HepG2 (cell line): ENCODE measurements at regions not wholly inside any gene's neighbourhood (a gene's known extent, or its start where the extent isn't known, plus 50 kb on each side); places are given as distances from the start of the nearest gene placed in this dataset.

ENCODE experiments used
- ATAC-seq: fragments of 200-7000 bp; cut with Tn5 transposase; 3 replicates; pipeline ENCODE4 v1.9.1; 2020; ENCODE audit warnings: mild to moderate bottlenecking, moderate library complexity
- BruUV-seq: library from RNA; stranded (reverse); fragments of 400-500 nt; replicated peaks from 2 replicates; lab custom pipeline; 2021; lab: Mats Ljungman, UMichigan
- CTCF ChIA-PET: fragments of 300-600 bp; formaldehyde crosslinking; extraction: SDS; loops from one replicate; lab custom pipeline; 2021; ENCODE audit warnings: low total read pairs, inconsistent platforms, low intra/inter-chr PET ratio; lab: Yijun Ruan, JAX
- POLR2A ChIA-PET: fragments of 350-600 bp; sonication (Branson Sonifier 250); formaldehyde crosslinking; loops from one replicate; lab custom pipeline; 2020; ENCODE audit warnings: antibody characterized with exemption, inconsistent platforms; lab: Yijun Ruan, JAX
- DNase-seq: peaks from one replicate; pipeline ENCODE4 v3.0.0-alpha.2; 2015; ENCODE audit warnings: low spot score
- FAIRE-seq: peaks from 3 replicates; lab custom pipeline; 2011; peaks lifted over from hg19 to GRCh38; lab: Jason Lieb, UNC
- H2AFZ ChIP-seq: one replicate; pipeline ENCODE4 v1.6.1; 2011; ENCODE audit warnings: low read length, inconsistent platforms
- H3K27ac ChIP-seq: fragments of 300-600 bp; 3 replicates; pipeline ENCODE4 v1.8.0; 2011; ENCODE audit warnings: mixed run types, mild to moderate bottlenecking, mixed read lengths, low read length, inconsistent platforms; ENCODE audit not compliant: insufficient read depth; ENCODE audit errors: extremely low read length
- H3K27me3 ChIP-seq, 2 experiments: fragments of 200-600 bp in 1 of 2; 2 replicates in 1 of 2; 3 replicates in 1 of 2; pipeline versions ENCODE4 v1.6.0 to v1.8.0; 2011; ENCODE audit warnings: low read length in 2 of 2, mild to moderate bottlenecking in 2 of 2, moderate library complexity in 2 of 2, inconsistent platforms in 1 of 2; ENCODE audit not compliant: insufficient read depth in 2 of 2, control insufficient read depth in 1 of 2
- H3K36me3 ChIP-seq, 2 experiments: fragments of 200-600 bp in 1 of 2; replicated peaks in 1 of 2; 2 replicates in 1 of 2; 3 replicates in 1 of 2; pipeline versions ENCODE4 v1.5.1 to v1.8.0; 2011; ENCODE audit warnings: low read length in 2 of 2, inconsistent platforms in 1 of 2; ENCODE audit not compliant: insufficient read depth in 2 of 2, control insufficient read depth in 1 of 2
- H3K4me1 ChIP-seq: 2 replicates; pipeline ENCODE4 v1.5.1; 2012; ENCODE audit warnings: low read length, inconsistent platforms; ENCODE audit not compliant: insufficient read depth
- H3K4me2 ChIP-seq: 2 replicates; pipeline ENCODE4 v1.6.0; 2011; ENCODE audit warnings: low read depth, low read length, inconsistent platforms
- H3K4me3 ChIP-seq, 3 experiments: fragments of 200-600 bp in 1 of 3; sonication (generic), shearing (Covaris generic) in 1 of 3; replicated peaks in 1 of 3; 2 replicates each; pipeline ENCODE4 v1.5.1; 2011 to 2016; ENCODE audit warnings: low read length in 3 of 3, inconsistent platforms in 2 of 3, low read depth in 2 of 3, mild to moderate bottlenecking in 2 of 3, control low read depth in 1 of 3, mixed read lengths in 1 of 3; ENCODE audit not compliant: insufficient read depth in 1 of 3
- H3K79me2 ChIP-seq: one replicate; pipeline ENCODE4 v1.6.1; 2011; ENCODE audit warnings: low read length, inconsistent platforms; ENCODE audit not compliant: insufficient read depth
- H3K9ac ChIP-seq: 2 replicates; pipeline ENCODE4 v1.6.0; 2011; ENCODE audit warnings: mild to moderate bottlenecking, low read depth, low read length, inconsistent platforms; ENCODE audit not compliant: insufficient read depth
- H3K9me3 ChIP-seq: 2 replicates; pipeline ENCODE4 v1.5.1; 2012; ENCODE audit warnings: mild to moderate bottlenecking, low read length
- H4K20me1 ChIP-seq: 2 replicates; pipeline ENCODE4 v1.6.0; 2011; ENCODE audit warnings: inconsistent platforms, mild to moderate bottlenecking, low read length, moderate library complexity; ENCODE audit not compliant: insufficient read depth
- AGO1 ChIP-seq: fragments of 200-400 bp; formaldehyde crosslinking; IDR thresholded peaks from 2 replicates; pipeline ENCODE4 v1.6.1; 2017; ENCODE audit warnings: mild to moderate bottlenecking, low read depth, low read length, moderate library complexity; ENCODE audit not compliant: poor library complexity, severe bottlenecking
- KLF12 ChIP-seq: sonication (generic); formaldehyde crosslinking; IDR thresholded peaks from 2 replicates; pipeline ENCODE4 v1.4.0; 2020; ENCODE audit warnings: missing genetic modification reagents, borderline replicate concordance
- KLF15 ChIP-seq: sonication (generic); formaldehyde crosslinking; IDR thresholded peaks from 2 replicates; pipeline ENCODE4 v1.8.1; 2023; ENCODE audit warnings: borderline replicate concordance, mild to moderate bottlenecking, inconsistent platforms, missing genetic modification reagents, mixed read lengths
- MAFK ChIP-seq, 2 experiments: IDR thresholded peaks in 1 of 2; conservative IDR thresholded peaks in 1 of 2; 2 replicates each; pipeline ENCODE4 v1.6.1; 2011; ENCODE audit warnings: improper control_type of control experiment in 2 of 2, low read length in 2 of 2
- NONO ChIP-seq, 2 experiments: fragments of 450-650 bp in 1 of 2; sonication (generic) in 1 of 2; formaldehyde crosslinking in 1 of 2; IDR thresholded peaks in 1 of 2; conservative IDR thresholded peaks in 1 of 2; 2 replicates each; pipeline versions ENCODE4 v1.6.1 to v1.8.0; 2017 to 2022; ENCODE audit warnings: mild to moderate bottlenecking in 1 of 2, missing genetic modification reagents in 1 of 2, moderate library complexity in 1 of 2
- PAXIP1 ChIP-seq: sonication (generic); formaldehyde crosslinking; conservative IDR thresholded peaks from 2 replicates; pipeline ENCODE4 v1.4.0; 2020; ENCODE audit warnings: mild to moderate bottlenecking, missing genetic modification reagents, moderate library complexity
- STAT5B ChIP-seq: sonication (generic); formaldehyde crosslinking; IDR thresholded peaks from 2 replicates; pipeline ENCODE4 v1.4.0; 2020; ENCODE audit warnings: missing genetic modification reagents
- TARDBP ChIP-seq: sonication (generic); formaldehyde crosslinking; IDR thresholded peaks from 2 replicates; pipeline ENCODE4 v1.8.0; 2022; ENCODE audit warnings: mild to moderate bottlenecking, missing genetic modification reagents
- TCF7L2 ChIP-seq: IDR thresholded peaks from 2 replicates; pipeline ENCODE4 v1.6.1; 2011; ENCODE audit warnings: mild to moderate bottlenecking, low read depth, low read length, moderate library complexity
- THYN1 ChIP-seq: sonication (generic); formaldehyde crosslinking; IDR thresholded peaks from 2 replicates; pipeline ENCODE4 v1.8.1; 2023; ENCODE audit warnings: low read depth, mild to moderate bottlenecking, moderate library complexity, missing genetic modification reagents, borderline replicate concordance
- ZNF251 ChIP-seq: sonication (generic); formaldehyde crosslinking; IDR thresholded peaks from 2 replicates; pipeline ENCODE4 v1.9.0; 2021; ENCODE audit warnings: mild to moderate bottlenecking, missing genetic modification reagents
- ZNF296 ChIP-seq: sonication (generic); formaldehyde crosslinking; conservative IDR thresholded peaks from 2 replicates; pipeline ENCODE4 v1.5.0; 2020; ENCODE audit warnings: mild to moderate bottlenecking, missing genetic modification reagents
- ZNF724P ChIP-seq: sonication (generic); formaldehyde crosslinking; IDR thresholded peaks from 2 replicates; pipeline ENCODE4 v1.8.0; 2022; ENCODE audit warnings: missing genetic modification reagents, borderline replicate concordance
- WGBS: methylation state at CpG from one replicate; pipeline ENCODE4 v1.1.6; 2017; ENCODE audit warnings: low lambda C conversion rate; 5-methylcytosine and 5-hydroxymethylcytosine counted together
- in situ Hi-C: cut with HindIII; loops from 2 replicates; pipeline ENCODE4 v1.10.0; 2017; ENCODE audit warnings: low pct_unique_long_range_greater_than_20kb; ENCODE audit not compliant: extremely low pct_ligation_motif_present
- intact Hi-C: fragments of 100-400 bp; cut with micrococcal nuclease; formaldehyde crosslinking; loops from one replicate; pipeline ENCODE4 v1.10.0; 2022; ENCODE audit not compliant: unreplicated experiment
- TF ChIP-seq, protein P1 (sequence below): sonication (generic); formaldehyde crosslinking; IDR thresholded peaks from 2 replicates; pipeline ENCODE4 v1.5.0; 2020; ENCODE audit warnings: mild to moderate bottlenecking, missing genetic modification reagents, borderline replicate concordance
- TF ChIP-seq, protein P2 (sequence below): sonication (generic); formaldehyde crosslinking; IDR thresholded peaks from 2 replicates; pipeline ENCODE4 v1.5.0; 2020; ENCODE audit warnings: missing genetic modification reagents, mild to moderate bottlenecking, borderline replicate concordance

DNA sequence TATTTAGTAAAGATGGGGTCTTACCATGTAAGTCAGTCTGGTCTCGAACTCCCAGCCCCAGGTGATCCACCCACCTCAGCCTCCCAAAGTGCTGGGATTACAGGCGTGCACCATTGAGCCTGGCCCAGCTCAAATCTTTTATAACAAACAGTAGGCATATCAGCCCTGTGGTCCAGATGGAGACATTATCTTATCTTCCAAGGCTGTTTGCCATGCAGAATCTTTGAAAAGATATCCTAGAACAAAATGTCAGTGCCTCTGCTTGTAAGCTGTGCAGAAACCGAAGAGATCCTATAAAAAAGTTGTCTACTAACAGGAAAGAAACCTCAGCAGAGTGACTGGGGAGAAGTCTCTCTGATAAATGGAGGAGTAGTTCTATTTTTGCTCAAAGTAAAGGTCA, 142.1 kb downstream of the PTH2R start:
- Histone ChIP-seq H3K36me3 (no peaks in the 10 kb centered on the region), H2AFZ (no peak overlapping the region), H3K9ac (no peak overlapping the region), H3K9me3 (no peaks in the 10 kb centered on the region), H3K4me2 (no peak overlapping the region), H3K27ac (no peak overlapping the region), H4K20me1 (no peaks in the 10 kb centered on the region), H3K4me1 (no peaks in the 10 kb centered on the region), H3K27me3 (no peaks in the 10 kb centered on the region), H3K79me2 (no peaks in the 10 kb centered on the region), H3K4me3 (no peak overlapping the region)
- whole genome bisulfite sequencing, result 1% methylated on average over 3 of the region's 3 CpGs
- no peak for DNase-seq
- ATAC-seq, result no peak
- ChIA-PET POLR2A (no interaction called here), CTCF (no interaction called here)
- TF ChIP-seq ZNF724P (CRISPR knock-in tag) (no peak), PAXIP1 (CRISPR knock-in tag) (no peak), MAFK (conservative IDR thresholded peaks at IDR 0.05 in 1 of 2, IDR thresholded peaks at IDR 0.05 in 1 of 2; ENCODE audit: low read length in 2 of 2) (no peak), TARDBP (CRISPR knock-in tag) (no peak), AGO1 (no peak), KLF15 (CRISPR knock-in tag) (no peak), KLF12 (no peak), ZNF251 (no peak), STAT5B (CRISPR knock-in tag) (no peak), NONO (IDR thresholded peaks at IDR 0.05) (no peak), NONO (CRISPR knock-in tag; conservative IDR thresholded peaks at IDR 0.05) (no peak), THYN1 (no peak), ZNF296 (CRISPR knock-in tag) (no peak), TCF7L2 (no peak)
- TF ChIP-seq, protein P1, sequence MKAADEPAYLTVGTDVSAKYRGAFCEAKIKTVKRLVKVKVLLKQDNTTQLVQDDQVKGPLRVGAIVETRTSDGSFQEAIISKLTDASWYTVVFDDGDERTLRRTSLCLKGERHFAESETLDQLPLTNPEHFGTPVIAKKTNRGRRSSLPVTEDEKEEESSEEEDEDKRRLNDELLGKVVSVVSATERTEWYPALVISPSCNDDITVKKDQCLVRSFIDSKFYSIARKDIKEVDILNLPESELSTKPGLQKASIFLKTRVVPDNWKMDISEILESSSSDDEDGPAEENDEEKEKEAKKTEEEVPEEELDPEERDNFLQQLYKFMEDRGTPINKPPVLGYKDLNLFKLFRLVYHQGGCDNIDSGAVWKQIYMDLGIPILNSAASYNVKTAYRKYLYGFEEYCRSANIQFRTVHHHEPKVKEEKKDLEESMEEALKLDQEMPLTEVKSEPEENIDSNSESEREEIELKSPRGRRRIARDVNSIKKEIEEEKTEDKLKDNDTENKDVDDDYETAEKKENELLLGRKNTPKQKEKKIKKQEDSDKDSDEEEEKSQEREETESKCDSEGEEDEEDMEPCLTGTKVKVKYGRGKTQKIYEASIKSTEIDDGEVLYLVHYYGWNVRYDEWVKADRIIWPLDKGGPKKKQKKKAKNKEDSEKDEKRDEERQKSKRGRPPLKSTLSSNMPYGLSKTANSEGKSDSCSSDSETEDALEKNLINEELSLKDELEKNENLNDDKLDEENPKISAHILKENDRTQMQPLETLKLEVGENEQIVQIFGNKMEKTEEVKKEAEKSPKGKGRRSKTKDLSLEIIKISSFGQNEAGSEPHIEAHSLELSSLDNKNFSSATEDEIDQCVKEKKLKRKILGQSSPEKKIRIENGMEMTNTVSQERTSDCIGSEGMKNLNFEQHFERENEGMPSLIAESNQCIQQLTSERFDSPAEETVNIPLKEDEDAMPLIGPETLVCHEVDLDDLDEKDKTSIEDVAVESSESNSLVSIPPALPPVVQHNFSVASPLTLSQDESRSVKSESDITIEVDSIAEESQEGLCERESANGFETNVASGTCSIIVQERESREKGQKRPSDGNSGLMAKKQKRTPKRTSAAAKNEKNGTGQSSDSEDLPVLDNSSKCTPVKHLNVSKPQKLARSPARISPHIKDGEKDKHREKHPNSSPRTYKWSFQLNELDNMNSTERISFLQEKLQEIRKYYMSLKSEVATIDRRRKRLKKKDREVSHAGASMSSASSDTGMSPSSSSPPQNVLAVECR (CRISPR knock-in tag), result no peak
- TF ChIP-seq, protein P2, sequence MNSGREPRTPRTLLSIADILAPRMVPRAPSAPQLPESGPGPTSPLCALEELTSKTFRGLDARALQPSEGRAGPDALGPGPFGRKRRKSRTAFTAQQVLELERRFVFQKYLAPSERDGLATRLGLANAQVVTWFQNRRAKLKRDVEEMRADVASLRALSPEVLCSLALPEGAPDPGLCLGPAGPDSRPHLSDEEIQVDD, result no peak
- no peak for FAIRE-seq
- in situ Hi-C loops, result no loop called here
- no TSS peak for BruUV-seq
- intact Hi-C loops, result no loop called here
